ENCODE measurements at regions not wholly inside any gene's neighbourhood (a gene's known extent, or its start where the extent isn't known, plus 50 kb on each side); places are given as distances from the start of the nearest gene placed in this dataset.

DNA sequence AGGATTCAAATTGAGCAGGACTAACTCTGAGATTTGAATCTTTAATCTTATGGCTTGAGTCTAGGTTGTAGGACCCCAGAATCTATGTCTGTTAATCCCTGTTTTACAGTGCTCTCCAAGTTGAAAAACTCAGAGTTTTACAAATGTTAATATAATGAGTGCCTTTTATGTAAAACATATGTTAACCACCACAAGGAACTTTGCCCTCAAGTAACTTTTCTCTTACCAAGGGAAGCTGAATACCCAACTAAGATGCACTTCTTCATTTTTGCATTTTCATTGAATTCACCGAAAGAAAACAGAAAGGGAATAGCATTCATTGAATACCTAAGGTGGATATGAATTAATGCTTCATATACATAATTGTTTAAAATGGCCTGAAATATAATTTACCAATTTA, 338.1 kb downstream of the RPRM start:
- no peak overlapping the region for H3K27ac Mint-ChIP-seq
- no peak overlapping the region for H3K4me3 Mint-ChIP-seq
- H3K9me3 Mint-ChIP-seq = peaks cover 0 to 13% (median 8%) of the 10 kb centered on the region in 6 donors
- no peaks in the 10 kb centered on the region for H3K4me1 Mint-ChIP-seq
- DNase-seq = no peak
- peaks cover 0 to 6% (median 0%) of the 10 kb centered on the region in 3 donors for H3K27me3 Mint-ChIP-seq (ENCODE audit: low read depth in 3 of 3)
- peaks cover 0 to 4% (median 0%) of the 10 kb centered on the region in 3 donors for H3K36me3 Mint-ChIP-seq

DNA sequence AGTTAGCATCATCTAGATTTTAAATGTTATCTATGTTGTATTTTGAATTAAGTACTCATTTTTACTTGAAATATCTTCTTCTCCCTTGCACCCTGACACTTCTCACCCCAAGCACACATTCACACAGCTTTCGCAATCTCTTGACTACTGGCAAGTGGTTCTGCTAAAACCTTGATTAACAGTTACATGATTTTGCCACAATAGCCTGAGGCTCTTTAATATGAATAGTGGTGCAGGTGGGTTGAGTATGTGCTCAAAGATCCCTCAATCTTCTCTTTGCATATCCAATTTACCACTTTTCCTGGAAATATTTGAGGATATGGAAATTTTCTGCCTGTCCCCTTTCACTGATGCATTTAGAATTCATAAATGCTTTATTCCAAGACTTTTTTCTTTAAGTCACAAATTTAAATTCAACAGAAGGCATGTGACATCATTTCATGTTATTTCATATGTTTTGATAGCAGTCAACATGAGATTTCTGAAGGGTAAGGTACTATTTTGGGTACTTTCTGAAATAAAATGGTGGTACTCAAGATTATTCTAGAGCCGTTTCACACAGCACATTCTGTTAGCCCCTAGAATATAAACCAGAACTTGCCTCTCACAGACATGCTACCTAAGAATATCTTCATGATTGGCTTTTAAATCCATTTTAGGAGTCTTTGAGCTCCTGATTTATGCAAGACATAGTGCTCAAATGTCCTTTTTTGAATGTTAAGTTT, 339.7 kb downstream of the RPRM start:
- no peaks in the 10 kb centered on the region for H3K4me1 Mint-ChIP-seq
- peaks cover 0 to 24% (median 10%) of the 10 kb centered on the region in 6 donors for H3K9me3 Mint-ChIP-seq
- DNase-seq = no peak
- no peak overlapping the region for H3K27ac Mint-ChIP-seq
- H3K4me3 Mint-ChIP-seq = no peak overlapping the region
- H3K36me3 Mint-ChIP-seq = peaks cover 0 to 4% (median 0%) of the 10 kb centered on the region in 3 donors
- H3K27me3 Mint-ChIP-seq (ENCODE audit: low read depth in 3 of 3) = peaks cover 0 to 6% (median 0%) of the 10 kb centered on the region in 3 donors

GRCh38 chr2:153136216-153136615, 342.3 kb downstream of the RPRM start:
- Mint-ChIP-seq H3K27ac (no peak overlapping the region), H3K36me3 (peaks cover 0 to 4% (median 0%) of the 10 kb centered on the region in 3 donors), H3K4me3 (no peak overlapping the region), H3K9me3 (peaks cover 0 to 18% (median 4%) of the 10 kb centered on the region in 6 donors), H3K27me3 (ENCODE audit: low read depth in 3 of 3) (peaks cover 0 to 6% (median 0%) of the 10 kb centered on the region in 3 donors), H3K4me1 (no peaks in the 10 kb centered on the region)
- no peak for DNase-seq

- Mint-ChIP-seq H3K4me1 (no peaks in the 10 kb centered on the region), H3K27me3 (ENCODE audit: low read depth in 3 of 3) (peaks cover 0 to 8% (median 0%) of the 10 kb centered on the region in 3 donors)
Measured at GRCh38 chr2:153134725-153135124, 343.8 kb downstream of the RPRM start.

DNA sequence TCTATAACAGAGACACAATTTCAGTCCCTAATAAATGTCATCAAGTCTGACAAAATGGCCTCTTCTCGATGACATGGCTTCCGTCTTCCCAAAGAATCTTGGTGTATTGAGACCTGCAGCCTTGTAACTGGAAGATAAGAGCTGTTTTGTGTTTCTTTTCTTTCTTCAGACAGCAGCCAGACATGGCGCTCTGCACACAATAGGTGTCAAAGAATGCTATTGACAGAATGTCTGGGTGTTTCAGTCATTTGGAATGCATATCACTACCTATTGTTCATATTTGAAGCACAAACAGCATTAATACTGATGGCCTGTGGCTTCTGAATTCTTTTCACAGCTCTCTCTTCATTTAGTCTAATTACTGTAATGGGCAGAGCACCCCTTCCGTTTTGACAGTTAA, 344.8 kb downstream of the RPRM start:
- no peak overlapping the region for H3K4me3 Mint-ChIP-seq
- no peaks in the 10 kb centered on the region for H3K36me3 Mint-ChIP-seq
- H3K27ac Mint-ChIP-seq = no peak overlapping the region
- no peak for DNase-seq
- H3K27me3 Mint-ChIP-seq (ENCODE audit: low read depth in 3 of 3) = peaks cover 0 to 5% (median 0%) of the 10 kb centered on the region in 3 donors
- H3K9me3 Mint-ChIP-seq = peaks cover 0 to 32% (median 7%) of the 10 kb centered on the region in 6 donors
- H3K4me1 Mint-ChIP-seq = no peaks in the 10 kb centered on the region

More at GRCh38 chr2:153134725-153135124, 343.8 kb downstream of the RPRM start:
- no peak overlapping the region for H3K4me3 Mint-ChIP-seq
- H3K9me3 Mint-ChIP-seq = peaks cover 1 to 28% (median 6%) of the 10 kb centered on the region in 6 donors
- no peak for DNase-seq
- peaks cover 0 to 4% (median 0%) of the 10 kb centered on the region in 3 donors for H3K36me3 Mint-ChIP-seq
- H3K27ac Mint-ChIP-seq = no peak overlapping the region

DNA sequence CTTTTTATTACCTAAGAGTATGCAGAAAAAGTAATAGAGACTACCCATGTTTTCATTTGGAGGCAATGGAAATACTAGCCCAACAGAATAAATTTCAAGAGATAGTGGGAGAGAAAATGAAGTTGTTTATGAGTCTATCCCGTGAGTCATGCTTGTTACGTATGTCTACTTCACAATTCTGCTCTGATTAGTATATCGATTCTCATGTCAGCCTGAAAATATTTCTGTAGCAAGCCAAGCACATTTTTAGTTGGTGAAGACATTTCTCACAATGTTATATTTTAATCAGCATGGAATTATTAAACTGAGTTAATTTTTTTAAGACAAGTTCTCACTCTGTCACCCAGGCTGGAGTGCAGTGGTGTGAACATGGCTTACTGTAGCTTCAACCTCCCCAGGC, 346.1 kb downstream of the RPRM start:
- Mint-ChIP-seq H3K4me1 (no peaks in the 10 kb centered on the region), H3K4me3 (no peak overlapping the region), H3K27ac (no peak overlapping the region), H3K9me3 (peaks cover 2 to 32% (median 9%) of the 10 kb centered on the region in 6 donors), H3K36me3 (no peaks in the 10 kb centered on the region), H3K27me3 (ENCODE audit: low read depth in 3 of 3) (peaks cover 0 to 2% (median 0%) of the 10 kb centered on the region in 3 donors)
- no peak for DNase-seq

DNA sequence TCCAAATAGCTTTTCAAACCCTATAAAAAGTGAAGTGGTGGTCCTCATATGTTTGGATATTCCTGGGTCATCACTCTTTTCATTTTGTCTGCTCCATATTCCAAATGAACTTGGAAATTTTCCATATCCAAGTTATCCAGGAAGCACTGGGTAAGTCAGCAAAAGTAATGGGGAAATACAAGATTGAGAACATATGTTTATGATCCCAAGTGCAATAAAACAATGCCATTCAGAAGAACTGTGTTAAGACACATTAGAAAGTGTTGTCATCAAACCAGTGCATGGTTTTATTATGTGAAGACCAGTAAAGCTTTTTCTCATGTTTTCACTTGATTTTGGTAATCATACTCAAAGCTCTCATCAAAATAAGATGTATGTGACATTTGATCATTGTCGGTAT, 363.4 kb downstream of the RPRM start:
- Mint-ChIP-seq H3K4me3 (no peak overlapping the region), H3K36me3 (no peaks in the 10 kb centered on the region), H3K4me1 (no peaks in the 10 kb centered on the region), H3K27me3 (ENCODE audit: low read depth in 3 of 3) (peaks cover 0 to 2% (median 1%) of the 10 kb centered on the region in 3 donors), H3K27ac (no peak overlapping the region), H3K9me3 (peaks cover 0 to 4% (median 0%) of the 10 kb centered on the region in 6 donors)
- DNase-seq = no peak

GRCh38 chr2:153110486-153110885, 368.1 kb downstream of the RPRM start:
- Mint-ChIP-seq H3K36me3 (no peaks in the 10 kb centered on the region), H3K4me3 (no peak overlapping the region), H3K4me1 (peaks cover 3 to 14% of the 10 kb centered on the region in 2 donors), H3K27me3 (ENCODE audit: low read depth in 3 of 3) (peaks cover 0 to 1% (median 0%) of the 10 kb centered on the region in 3 donors), H3K27ac (no peak overlapping the region), H3K9me3 (peaks cover 0 to 2% (median 0%) of the 10 kb centered on the region in 6 donors)
- no peak for DNase-seq

GRCh38 chr2:153109793-153110192, 368.8 kb downstream of the RPRM start:
- Mint-ChIP-seq H3K9me3 (peaks cover 0 to 2% (median 0%) of the 10 kb centered on the region in 6 donors), H3K27ac (no peak overlapping the region), H3K4me1 (peaks cover 3 to 14% of the 10 kb centered on the region in 2 donors), H3K4me3 (no peak overlapping the region), H3K27me3 (ENCODE audit: low read depth in 3 of 3) (peaks cover 0 to 1% (median 0%) of the 10 kb centered on the region in 3 donors), H3K36me3 (no peaks in the 10 kb centered on the region)
- no peak for DNase-seq

DNA sequence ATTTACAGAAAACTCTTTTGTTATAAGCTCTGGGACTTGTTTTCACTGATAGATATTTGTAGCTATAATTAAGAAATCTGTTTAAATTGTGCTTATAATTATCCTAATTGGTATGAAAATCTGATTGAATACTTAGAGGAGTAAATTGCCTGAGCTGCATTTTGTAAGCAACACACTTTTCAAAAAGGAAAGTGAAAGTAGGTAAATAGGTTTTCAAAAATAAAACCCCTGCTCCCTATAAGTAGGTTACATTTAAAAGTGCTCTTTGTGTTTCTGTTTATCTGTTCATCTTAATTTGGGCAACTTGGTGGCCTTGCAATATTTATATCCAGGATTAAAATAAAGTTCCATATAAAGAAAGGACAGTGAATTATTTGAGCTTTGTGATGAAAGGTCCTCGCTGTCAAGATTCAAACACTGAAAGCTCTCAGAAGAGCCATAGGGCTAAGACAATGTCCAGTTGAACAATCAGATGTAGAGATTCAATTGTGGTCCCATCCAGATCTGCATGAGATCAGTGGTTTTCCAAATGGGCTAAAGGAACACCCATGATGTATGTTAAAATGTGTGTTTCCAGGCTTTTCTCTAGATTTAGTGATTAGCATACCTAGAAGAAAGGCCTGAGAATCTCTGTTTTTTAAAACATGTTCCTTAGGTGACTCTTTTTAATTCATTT, 371.6 kb downstream of the RPRM start:
- Mint-ChIP-seq H3K36me3 (no peaks in the 10 kb centered on the region), H3K4me3 (peak overlapping the region; percentile 15 to 75 (median 36)), H3K27me3 (ENCODE audit: low read depth in 3 of 3) (peaks cover 0 to 2% (median 1%) of the 10 kb centered on the region in 3 donors), H3K27ac (peak overlapping the region in 3 of 6 donors; percentile 48 to 66 (median 60)), H3K4me1 (peaks cover 3 to 14% of the 10 kb centered on the region in 2 donors), H3K9me3 (peaks cover 0 to 5% (median 0%) of the 10 kb centered on the region in 6 donors)
- no peak for DNase-seq

- Mint-ChIP-seq H3K36me3 (no peaks in the 10 kb centered on the region), H3K9me3 (peaks cover 0 to 4% (median 0%) of the 10 kb centered on the region in 6 donors), H3K27ac (no peak overlapping the region), H3K4me1 (peaks cover 3 to 14% of the 10 kb centered on the region in 2 donors), H3K27me3 (ENCODE audit: low read depth in 3 of 3) (peaks cover 0 to 2% (median 0%) of the 10 kb centered on the region in 3 donors), H3K4me3 (peak overlapping the region in 2 of 5 donors; percentile 16 to 75)
- no peak for DNase-seq
Measured at GRCh38 chr2:153105829-153106578, 372.6 kb downstream of the RPRM start.

- no peak overlapping the region for H3K27ac Mint-ChIP-seq
- peaks cover 0 to 6% (median 4%) of the 10 kb centered on the region in 6 donors for H3K9me3 Mint-ChIP-seq
- peaks cover 0 to 1% of the 10 kb centered on the region in 2 donors for H3K4me1 Mint-ChIP-seq
- H3K27me3 Mint-ChIP-seq (ENCODE audit: low read depth in 3 of 3) = peaks cover 0 to 2% (median 0%) of the 10 kb centered on the region in 3 donors
- H3K4me3 Mint-ChIP-seq = no peak overlapping the region
- no peak for DNase-seq
- no peaks in the 10 kb centered on the region for H3K36me3 Mint-ChIP-seq
Measured at GRCh38 chr2:153101187-153101586, 377.4 kb downstream of the RPRM start.

- no peaks in the 10 kb centered on the region for H3K4me1 Mint-ChIP-seq
- no peaks in the 10 kb centered on the region for H3K36me3 Mint-ChIP-seq
- peaks cover 0 to 11% (median 4%) of the 10 kb centered on the region in 6 donors for H3K9me3 Mint-ChIP-seq
- no peak overlapping the region for H3K4me3 Mint-ChIP-seq
- peaks cover 0 to 2% (median 0%) of the 10 kb centered on the region in 3 donors for H3K27me3 Mint-ChIP-seq (ENCODE audit: low read depth in 3 of 3)
- H3K27ac Mint-ChIP-seq = no peak overlapping the region
- no peak for DNase-seq
Measured at GRCh38 chr2:153100151-153100550, 378.4 kb downstream of the RPRM start.
